Gastroesophageal sphincter (tissue), 3 donors: ENCODE measurements at regions not wholly inside any gene's neighbourhood (a gene's known extent, or its start where the extent isn't known, plus 50 kb on each side); places are given as distances from the start of the nearest gene placed in this dataset.

ENCODE experiments used
- EP300 ChIP-seq: sonication (generic); formaldehyde crosslinking; IDR thresholded peaks from one replicate; pipeline ENCODE4 v1.6.1; 2017; ENCODE audit warnings: antibody characterized with exemption, mild to moderate bottlenecking
- POLR2A ChIP-seq, 2 donors: fragments of 450-650 bp; IDR thresholded peaks; one replicate each; pipeline ENCODE4 v1.6.1; 2017; ENCODE audit warnings: antibody characterized with exemption in 2 of 2, mild to moderate bottlenecking in 2 of 2, moderate library complexity in 1 of 2
- POLR2AphosphoS5 ChIP-seq: sonication (generic); formaldehyde crosslinking; IDR thresholded peaks from one replicate; pipeline ENCODE4 v1.6.1; 2017; ENCODE audit warnings: antibody characterized with exemption
- TF ChIP-seq, protein P1 (sequence below), 4 experiments: fragments of 200-600 bp in 2 of 4; fragments of 450-650 bp in 2 of 4; sonication (generic) in 1 of 4; IDR thresholded peaks; one replicate each; pipeline ENCODE4 v1.5.1; 2017 to 2019; ENCODE audit warnings: antibody characterized with exemption in 4 of 4, mild to moderate bottlenecking in 2 of 4, moderate library complexity in 2 of 4

- TF ChIP-seq, protein P1, sequence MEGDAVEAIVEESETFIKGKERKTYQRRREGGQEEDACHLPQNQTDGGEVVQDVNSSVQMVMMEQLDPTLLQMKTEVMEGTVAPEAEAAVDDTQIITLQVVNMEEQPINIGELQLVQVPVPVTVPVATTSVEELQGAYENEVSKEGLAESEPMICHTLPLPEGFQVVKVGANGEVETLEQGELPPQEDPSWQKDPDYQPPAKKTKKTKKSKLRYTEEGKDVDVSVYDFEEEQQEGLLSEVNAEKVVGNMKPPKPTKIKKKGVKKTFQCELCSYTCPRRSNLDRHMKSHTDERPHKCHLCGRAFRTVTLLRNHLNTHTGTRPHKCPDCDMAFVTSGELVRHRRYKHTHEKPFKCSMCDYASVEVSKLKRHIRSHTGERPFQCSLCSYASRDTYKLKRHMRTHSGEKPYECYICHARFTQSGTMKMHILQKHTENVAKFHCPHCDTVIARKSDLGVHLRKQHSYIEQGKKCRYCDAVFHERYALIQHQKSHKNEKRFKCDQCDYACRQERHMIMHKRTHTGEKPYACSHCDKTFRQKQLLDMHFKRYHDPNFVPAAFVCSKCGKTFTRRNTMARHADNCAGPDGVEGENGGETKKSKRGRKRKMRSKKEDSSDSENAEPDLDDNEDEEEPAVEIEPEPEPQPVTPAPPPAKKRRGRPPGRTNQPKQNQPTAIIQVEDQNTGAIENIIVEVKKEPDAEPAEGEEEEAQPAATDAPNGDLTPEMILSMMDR (IDR thresholded peaks at IDR 0.05), result no peak
- TF ChIP-seq POLR2AphosphoS5 (no peak), EP300 (no peak), POLR2A (IDR thresholded peaks at IDR 0.05) (no peak)
Observed at GRCh38 chr1:5221451-5221850, 567.0 kb downstream of the AJAP1 start.
